AG10803 (cell line): ENCODE measurements at regions not wholly inside any gene's neighbourhood (a gene's known extent, or its start where the extent isn't known, plus 50 kb on each side); places are given as distances from the start of the nearest gene placed in this dataset.
"Not testable (repeated sequence)": the region's sequence is repeated elsewhere in the genome, so short reads cannot be mapped to it uniquely, and the experiment has no call there.

Source experiments
- DNase-seq: peaks from one replicate; pipeline ENCODE4 v3.0.0; 2010; ENCODE audit warnings: low read depth
- H3K4me3 ChIP-seq: 2 replicates; pipeline ENCODE4 v1.5.1; 2011; ENCODE audit warnings: mild to moderate bottlenecking, low read length, control low read depth
- CTCF ChIP-seq: conservative IDR thresholded peaks from 2 replicates; pipeline ENCODE4 v1.5.1; 2011; ENCODE audit warnings: mild to moderate bottlenecking, low read length, control low read depth, inconsistent platforms

- no peak for TF ChIP-seq CTCF
- no peak overlapping the region for H3K4me3 ChIP-seq
- no peak for DNase-seq
Measured at GRCh38 chr3:10725846-10726245, 90.2 kb upstream of the SLC6A11 start.

DNA sequence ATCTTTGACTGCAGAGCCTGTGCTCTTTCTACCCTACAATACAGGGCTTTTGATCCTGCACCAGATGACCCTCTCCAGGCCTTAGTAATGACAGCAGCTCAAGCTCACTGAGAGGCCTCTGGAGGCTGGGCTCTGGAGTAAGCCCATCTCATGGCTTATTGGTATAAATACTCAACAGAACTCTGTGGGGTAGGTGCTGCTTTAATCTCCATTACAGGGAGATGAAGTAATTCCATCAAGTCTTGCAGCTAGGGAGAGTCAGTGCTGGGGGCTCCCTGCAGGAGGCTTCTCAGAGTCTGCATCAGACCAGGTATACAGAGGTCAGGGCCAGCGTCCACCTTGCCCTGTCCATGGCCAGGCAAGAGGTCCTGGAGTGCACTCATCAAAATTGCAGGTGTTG, 89.2 kb upstream of the SLC6A11 start:
- H3K4me3 ChIP-seq, result no peak overlapping the region
- DNase-seq, result no peak
- TF ChIP-seq CTCF, result no peak

DNA sequence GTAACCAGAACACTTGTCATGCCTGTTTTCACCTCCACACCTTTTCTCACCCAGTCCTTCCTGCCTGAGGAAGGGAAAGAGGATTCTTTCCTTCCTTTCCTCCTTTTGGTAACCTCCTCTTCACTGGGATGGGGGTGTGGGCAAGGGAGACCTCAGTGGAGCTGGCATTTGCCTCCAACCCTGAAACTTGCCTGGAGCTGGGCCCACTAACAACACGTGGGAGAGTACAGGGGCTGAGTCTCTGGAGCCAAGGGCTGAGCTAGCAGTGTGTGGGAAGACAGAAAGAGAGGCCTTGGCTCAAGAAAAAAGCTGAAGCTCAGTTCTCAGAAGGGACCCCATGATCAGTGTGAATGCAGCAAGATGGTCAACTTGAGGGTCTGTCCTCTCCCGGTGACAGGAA, 86.6 kb upstream of the SLC6A11 start:
- H3K4me3 ChIP-seq, result no peak overlapping the region

DNA sequence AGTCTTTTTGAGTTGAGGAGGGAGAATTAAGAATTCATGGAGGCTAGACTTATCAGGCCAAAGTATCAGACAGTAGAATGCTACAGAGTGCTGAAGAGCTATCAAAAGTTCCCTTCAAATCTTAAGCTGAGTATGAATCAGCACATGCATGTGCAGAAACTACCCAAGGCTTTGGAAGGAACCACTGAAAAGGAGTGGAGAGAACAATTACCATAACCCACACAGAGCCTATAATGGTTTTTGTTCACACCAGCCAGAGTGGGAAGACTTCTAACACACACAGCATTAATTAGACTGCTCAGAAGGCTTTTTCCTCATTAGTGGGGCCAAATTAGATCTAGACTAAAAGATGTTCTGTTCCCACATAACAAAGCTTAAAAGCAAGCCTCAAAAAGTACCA, 83.7 kb upstream of the SLC6A11 start:
- no peak for TF ChIP-seq CTCF
- DNase-seq, result no peak
- H3K4me3 ChIP-seq, result no peak overlapping the region

More for the DNA sequence above, 86.6 kb upstream of the SLC6A11 start:
- DNase-seq, result no peak
- TF ChIP-seq CTCF, result no peak

GRCh38 chr3:10733297-10733696, 82.7 kb upstream of the SLC6A11 start:
- no peak overlapping the region for H3K4me3 ChIP-seq
- no peak for DNase-seq
- TF ChIP-seq CTCF, result no peak

DNA sequence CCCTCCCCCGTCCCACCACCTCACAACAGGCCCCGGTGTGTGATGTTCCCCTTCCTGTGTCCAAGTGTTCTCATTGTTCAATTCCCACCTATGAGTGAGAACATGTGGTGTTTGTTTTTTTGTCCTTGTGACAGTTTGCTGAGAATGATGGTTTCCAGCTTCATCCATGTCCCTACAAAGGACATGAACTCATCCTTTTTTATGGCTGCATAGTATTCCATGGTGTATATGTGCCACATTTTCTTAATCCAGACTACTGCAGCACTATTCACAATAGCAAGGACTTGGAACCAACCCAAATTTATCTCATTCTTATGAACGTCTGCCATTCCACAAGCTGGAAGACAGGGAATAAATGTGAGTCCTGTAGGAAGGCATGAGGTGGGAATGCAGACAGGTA, 79.6 kb upstream of the SLC6A11 start:
- DNase-seq, H3K4me3 ChIP-seq: not testable (repeated sequence)

- DNase-seq, result no peak
- no peak overlapping the region for H3K4me3 ChIP-seq
- no peak for TF ChIP-seq CTCF
Measured at GRCh38 chr3:10737785-10738184, 78.2 kb upstream of the SLC6A11 start.
